ENCODE measurements at regions not wholly inside any gene's neighbourhood (a gene's known extent, or its start where the extent isn't known, plus 50 kb on each side); places are given as distances from the start of the nearest gene placed in this dataset.

DNA sequence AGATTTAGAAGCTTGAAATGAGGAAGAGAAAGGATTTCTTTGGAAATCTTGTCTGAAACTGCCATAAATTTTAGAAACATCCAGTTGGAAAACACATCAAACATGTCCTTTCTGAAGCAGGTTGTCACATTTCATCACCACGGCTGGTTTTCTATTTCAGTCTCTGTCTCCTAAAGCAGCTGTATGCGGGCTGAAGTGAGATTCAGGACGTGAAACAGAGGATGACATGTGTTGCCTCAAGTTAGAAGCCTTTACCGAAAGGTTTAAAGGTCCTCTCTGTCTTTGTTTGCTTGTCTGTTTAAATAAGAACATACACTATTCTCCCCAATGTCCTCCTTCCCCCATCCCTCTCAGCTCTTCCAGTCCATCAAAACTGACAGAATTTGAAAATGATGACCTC is 141.9 kb downstream of the SQOR start:
- TF ChIP-seq CTCF (IDR thresholded peaks at IDR 0.05) (no peak), POLR2A (IDR thresholded peaks at IDR 0.05) (no peak)

Measured in adrenal gland (tissue), 5 donors.